Prostate gland (tissue), 2 donors: ENCODE measurements at regions not wholly inside any gene's neighbourhood (a gene's known extent, or its start where the extent isn't known, plus 50 kb on each side); places are given as distances from the start of the nearest gene placed in this dataset.

Source experiments
- DNase-seq: peaks from one replicate; pipeline ENCODE4 v3.0.0-alpha.2; 2019; ENCODE audit warnings: low spot score
- H3K27ac ChIP-seq, 2 donors: fragments of 200-600 bp; sonication (generic); 2 replicates each; pipeline ENCODE4 v1.5.1; 2017 to 2019
- H3K27me3 ChIP-seq: fragments of 200-600 bp; sonication (generic); replicated peaks from 2 replicates; pipeline ENCODE4 v1.5.1; 2019; ENCODE audit not compliant: insufficient read depth
- H3K36me3 ChIP-seq, 2 donors: fragments of 200-600 bp; sonication (generic); 1 replicate in 1 of 2; 2 replicates in 1 of 2; pipeline versions ENCODE4 v1.5.1 to v1.8.1; 2017 to 2019
- H3K4me1 ChIP-seq: fragments of 200-600 bp; sonication (generic); replicated peaks from 2 replicates; pipeline ENCODE4 v1.5.1; 2019
- H3K4me3 ChIP-seq, 2 donors: fragments of 200-600 bp; sonication (generic); 2 replicates each; pipeline ENCODE4 v1.5.1; 2017 to 2019
- H3K9me3 ChIP-seq: fragments of 200-600 bp; sonication (generic); 2 replicates; pipeline ENCODE4 v1.5.1; 2017
- POLR2A ChIP-seq: fragments of 450-650 bp; IDR thresholded peaks from one replicate; pipeline ENCODE4 v1.6.1; 2016; ENCODE audit warnings: antibody characterized with exemption, mild to moderate bottlenecking
- POLR2AphosphoS5 ChIP-seq: sonication (generic); formaldehyde crosslinking; IDR thresholded peaks from one replicate; pipeline ENCODE4 v1.6.1; 2017; ENCODE audit warnings: antibody characterized with exemption
- WGBS: methylation state at CpG from one replicate; pipeline ENCODE4 v1.1.5; 2018; 5-methylcytosine and 5-hydroxymethylcytosine counted together
- intact Hi-C: fragments of 100-400 bp; cut with DNase I; formaldehyde crosslinking; loops from one replicate; pipeline ENCODE4 v1.14.2; 2022
- TF ChIP-seq, protein P1 (sequence below), 4 experiments: fragments of 200-600 bp in 2 of 4; fragments of 450-650 bp in 2 of 4; sonication (generic) in 2 of 4; IDR thresholded peaks; 1 replicate in 3 of 4; 2 replicates in 1 of 4; pipeline ENCODE4 v1.5.1; 2016 to 2019; ENCODE audit warnings: antibody characterized with exemption in 4 of 4, mild to moderate bottlenecking in 2 of 4, moderate library complexity in 2 of 4

DNA sequence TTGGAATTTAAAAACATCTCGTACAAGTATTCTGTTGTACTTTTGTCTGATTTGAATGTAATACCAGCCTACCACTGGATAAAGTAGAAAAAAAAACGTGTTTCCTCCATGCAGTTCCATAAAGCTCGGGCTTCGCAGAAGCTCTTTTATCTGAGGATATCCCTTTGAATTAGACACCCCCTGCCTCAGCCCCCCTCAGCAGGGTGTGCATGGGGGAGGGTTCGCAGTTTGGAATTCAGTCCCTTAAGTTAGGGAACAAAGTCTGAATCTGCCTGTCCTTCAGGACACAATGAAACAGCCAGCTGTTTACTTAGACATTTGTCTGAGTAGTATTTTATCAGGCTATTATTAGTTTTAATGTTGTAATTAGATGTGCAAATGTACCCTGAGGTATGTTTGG lies 234.0 kb upstream of the CAND1 start:
- TF ChIP-seq, protein P1, sequence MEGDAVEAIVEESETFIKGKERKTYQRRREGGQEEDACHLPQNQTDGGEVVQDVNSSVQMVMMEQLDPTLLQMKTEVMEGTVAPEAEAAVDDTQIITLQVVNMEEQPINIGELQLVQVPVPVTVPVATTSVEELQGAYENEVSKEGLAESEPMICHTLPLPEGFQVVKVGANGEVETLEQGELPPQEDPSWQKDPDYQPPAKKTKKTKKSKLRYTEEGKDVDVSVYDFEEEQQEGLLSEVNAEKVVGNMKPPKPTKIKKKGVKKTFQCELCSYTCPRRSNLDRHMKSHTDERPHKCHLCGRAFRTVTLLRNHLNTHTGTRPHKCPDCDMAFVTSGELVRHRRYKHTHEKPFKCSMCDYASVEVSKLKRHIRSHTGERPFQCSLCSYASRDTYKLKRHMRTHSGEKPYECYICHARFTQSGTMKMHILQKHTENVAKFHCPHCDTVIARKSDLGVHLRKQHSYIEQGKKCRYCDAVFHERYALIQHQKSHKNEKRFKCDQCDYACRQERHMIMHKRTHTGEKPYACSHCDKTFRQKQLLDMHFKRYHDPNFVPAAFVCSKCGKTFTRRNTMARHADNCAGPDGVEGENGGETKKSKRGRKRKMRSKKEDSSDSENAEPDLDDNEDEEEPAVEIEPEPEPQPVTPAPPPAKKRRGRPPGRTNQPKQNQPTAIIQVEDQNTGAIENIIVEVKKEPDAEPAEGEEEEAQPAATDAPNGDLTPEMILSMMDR (IDR thresholded peaks at IDR 0.05) = no peak
- TF ChIP-seq POLR2AphosphoS5 = no peak
- no peak for TF ChIP-seq POLR2A
- H3K36me3 ChIP-seq = no peaks in the 10 kb centered on the region
- no peak overlapping the region for H3K27ac ChIP-seq
- DNase-seq = no peak
- intact Hi-C loops = no loop called here
- no peaks in the 10 kb centered on the region for H3K9me3 ChIP-seq
- no peaks in the 10 kb centered on the region for H3K27me3 ChIP-seq
- 59% methylated on average over 5 of the region's 5 CpGs for WGBS
- H3K4me1 ChIP-seq = no peaks in the 10 kb centered on the region
- no peak overlapping the region for H3K4me3 ChIP-seq

DNA sequence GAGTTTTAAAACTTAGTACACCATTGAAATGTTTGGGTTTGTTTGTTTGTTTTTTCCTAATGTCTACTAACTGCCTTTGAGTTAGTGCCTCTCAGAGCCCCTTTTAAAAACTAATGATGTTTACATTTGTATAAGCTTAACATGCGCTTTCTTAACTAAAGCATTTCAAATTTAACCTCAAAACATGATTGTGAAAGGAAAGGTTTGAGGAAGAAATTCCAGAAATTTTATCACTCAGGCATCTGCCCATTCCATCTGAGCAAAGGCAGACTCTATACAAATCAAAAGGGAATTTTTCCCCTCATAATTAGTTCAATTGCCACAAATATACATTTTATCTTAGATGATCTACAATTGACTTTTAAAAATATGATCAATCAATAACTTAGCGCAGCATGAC lies 230.7 kb upstream of the CAND1 start:
- Histone ChIP-seq H3K9me3 (no peaks in the 10 kb centered on the region), H3K27me3 (no peaks in the 10 kb centered on the region), H3K36me3 (no peaks in the 10 kb centered on the region), H3K4me1 (no peaks in the 10 kb centered on the region), H3K4me3 (no peak overlapping the region), H3K27ac (no peak overlapping the region)
- intact Hi-C loops = no loop called here
- DNase-seq = no peak
- no peak for TF ChIP-seq POLR2AphosphoS5
- TF ChIP-seq, protein P1 (IDR thresholded peaks at IDR 0.05) = no peak
- no peak for TF ChIP-seq POLR2A
- 96% methylated on average over 2 of the region's 2 CpGs for WGBS

DNA sequence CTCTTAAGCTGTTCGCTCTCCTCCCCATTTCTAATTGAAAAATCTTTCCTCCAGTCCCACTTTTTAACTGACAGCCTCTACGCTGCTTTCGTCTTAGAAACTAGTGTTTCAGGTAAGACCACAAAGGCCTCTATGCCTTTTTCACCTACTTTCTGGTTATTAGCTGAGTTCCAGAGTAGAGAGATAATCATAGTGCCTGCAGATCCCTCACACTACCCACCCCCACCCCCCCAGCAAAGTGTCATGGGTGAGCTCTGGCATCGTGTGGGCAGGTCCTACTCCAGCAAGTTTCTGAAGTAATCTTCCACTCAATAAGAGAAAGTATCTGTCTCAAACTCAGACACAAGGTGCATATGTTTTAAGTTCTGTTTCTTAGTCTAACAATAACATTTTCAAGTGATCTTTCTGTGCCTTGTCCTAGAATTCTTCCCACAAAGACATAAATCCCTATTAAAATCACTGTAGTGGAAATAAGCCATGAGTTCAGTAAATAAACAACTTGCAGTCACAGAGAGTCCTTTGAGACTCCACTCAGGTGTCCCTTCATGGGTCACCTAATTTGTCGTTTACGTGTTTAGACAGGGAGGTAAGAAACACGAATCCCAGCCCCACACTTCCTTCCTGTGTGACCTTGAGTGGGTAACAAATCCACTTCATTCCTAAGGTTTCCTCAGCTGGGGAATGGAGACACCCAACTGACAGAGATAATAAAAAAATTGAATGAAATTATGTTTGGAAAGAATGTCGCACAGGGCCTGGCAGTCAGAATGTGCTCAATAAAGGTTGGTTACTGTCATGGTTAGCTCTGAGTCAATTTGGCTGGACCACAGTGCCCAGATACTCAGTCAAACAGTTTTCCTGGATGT lies 228.9 kb upstream of the CAND1 start:
- Histone ChIP-seq H3K27ac (peak overlapping the region; percentile 6 to 29), H3K4me1 (no peaks in the 10 kb centered on the region), H3K27me3 (no peaks in the 10 kb centered on the region), H3K9me3 (no peaks in the 10 kb centered on the region), H3K4me3 (no peak overlapping the region), H3K36me3 (no peaks in the 10 kb centered on the region)
- WGBS = 46% methylated on average over 8 of the region's 8 CpGs
- DNase-seq = peak; percentile 24
- intact Hi-C loops = no loop called here
- no peak for TF ChIP-seq POLR2AphosphoS5
- TF ChIP-seq, protein P1 (IDR thresholded peaks at IDR 0.05) = no peak
- no peak for TF ChIP-seq POLR2A

DNA sequence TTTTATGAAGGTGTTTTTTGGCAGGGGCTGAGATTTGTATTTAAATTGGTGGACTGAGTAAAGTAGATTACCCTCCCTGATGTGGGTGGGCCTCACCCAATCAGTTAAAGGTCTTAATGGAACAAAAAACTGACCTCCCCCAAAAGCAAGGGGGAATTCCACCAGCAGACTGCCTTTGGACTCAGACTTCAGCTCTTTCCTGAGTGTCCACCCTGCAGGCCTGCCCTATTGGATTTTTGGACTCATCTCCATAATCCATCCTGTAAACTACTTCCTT lies 228.4 kb upstream of the CAND1 start:
- peak overlapping the region in 1 of 2 donors; percentile 29 for H3K27ac ChIP-seq
- H3K27me3 ChIP-seq = no peaks in the 10 kb centered on the region
- TF ChIP-seq POLR2AphosphoS5 = no peak
- H3K36me3 ChIP-seq = no peaks in the 10 kb centered on the region
- H3K4me3 ChIP-seq = no peak overlapping the region
- no peaks in the 10 kb centered on the region for H3K9me3 ChIP-seq
- no peak for DNase-seq
- H3K4me1 ChIP-seq = no peaks in the 10 kb centered on the region
- intact Hi-C loops = no loop called here

DNA sequence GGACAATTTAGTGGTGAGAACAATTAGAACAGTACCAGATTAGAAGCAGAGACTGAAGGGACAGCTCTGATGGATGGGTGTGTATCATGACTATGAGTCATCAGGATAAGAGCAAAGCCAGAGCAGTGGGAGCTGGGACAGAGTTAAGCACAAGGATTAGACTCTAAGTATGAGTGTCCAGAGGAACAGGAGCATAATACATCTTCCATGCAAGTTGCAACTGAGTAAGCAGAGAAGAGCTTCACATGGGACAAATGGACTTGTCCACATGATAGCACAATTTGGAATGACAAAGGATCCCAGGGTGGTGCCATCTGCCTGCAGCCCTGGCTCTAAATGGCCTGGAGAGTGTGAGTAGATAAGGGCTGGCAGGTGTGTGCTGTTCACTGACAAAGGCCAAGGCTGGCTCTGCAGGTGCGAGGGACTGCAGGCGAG lies 226.4 kb upstream of the CAND1 start:
- no peak for DNase-seq
- intact Hi-C loops = no loop called here
- WGBS = 100% methylated on average over 2 of the region's 2 CpGs
- Histone ChIP-seq H3K4me3 (no peak overlapping the region), H3K27me3 (no peaks in the 10 kb centered on the region), H3K4me1 (no peaks in the 10 kb centered on the region), H3K27ac (no peak overlapping the region), H3K9me3 (no peaks in the 10 kb centered on the region), H3K36me3 (no peaks in the 10 kb centered on the region)
- TF ChIP-seq, protein P1 (IDR thresholded peaks at IDR 0.05) = no peak
- TF ChIP-seq POLR2AphosphoS5 (no peak), POLR2A (no peak)
